GM21526 (cell line): ENCODE measurements at regions not wholly inside any gene's neighbourhood (a gene's known extent, or its start where the extent isn't known, plus 50 kb on each side); places are given as distances from the start of the nearest gene placed in this dataset.

Source experiments
- ATAC-seq: cut with Tn5 transposase; IDR thresholded peaks from one replicate; pipeline ENCODE4 v1.9.1; 2021; ENCODE audit warnings: moderate library complexity; ENCODE audit not compliant: unreplicated experiment, low FRiP score

DNA sequence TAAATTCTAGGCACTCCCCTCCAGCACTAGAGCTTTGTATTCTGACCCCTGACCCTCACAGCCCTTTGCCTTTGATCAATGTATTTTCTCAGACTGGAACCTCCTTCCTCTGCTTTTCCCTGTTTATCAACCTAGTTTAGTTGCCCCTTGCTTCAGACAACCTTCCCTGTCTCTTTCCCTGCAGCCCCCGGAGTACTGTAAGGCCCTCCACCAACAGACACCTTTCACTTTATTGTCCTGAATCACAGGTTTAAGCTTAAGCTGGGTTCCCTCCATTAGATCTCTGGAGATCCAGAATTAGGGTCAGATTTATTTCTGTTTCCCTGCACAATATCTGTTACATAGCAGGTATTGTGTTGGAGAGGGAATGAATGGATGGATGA lies 140.2 kb downstream of the DDX1 start:
- ATAC-seq: peak; percentile 14

DNA sequence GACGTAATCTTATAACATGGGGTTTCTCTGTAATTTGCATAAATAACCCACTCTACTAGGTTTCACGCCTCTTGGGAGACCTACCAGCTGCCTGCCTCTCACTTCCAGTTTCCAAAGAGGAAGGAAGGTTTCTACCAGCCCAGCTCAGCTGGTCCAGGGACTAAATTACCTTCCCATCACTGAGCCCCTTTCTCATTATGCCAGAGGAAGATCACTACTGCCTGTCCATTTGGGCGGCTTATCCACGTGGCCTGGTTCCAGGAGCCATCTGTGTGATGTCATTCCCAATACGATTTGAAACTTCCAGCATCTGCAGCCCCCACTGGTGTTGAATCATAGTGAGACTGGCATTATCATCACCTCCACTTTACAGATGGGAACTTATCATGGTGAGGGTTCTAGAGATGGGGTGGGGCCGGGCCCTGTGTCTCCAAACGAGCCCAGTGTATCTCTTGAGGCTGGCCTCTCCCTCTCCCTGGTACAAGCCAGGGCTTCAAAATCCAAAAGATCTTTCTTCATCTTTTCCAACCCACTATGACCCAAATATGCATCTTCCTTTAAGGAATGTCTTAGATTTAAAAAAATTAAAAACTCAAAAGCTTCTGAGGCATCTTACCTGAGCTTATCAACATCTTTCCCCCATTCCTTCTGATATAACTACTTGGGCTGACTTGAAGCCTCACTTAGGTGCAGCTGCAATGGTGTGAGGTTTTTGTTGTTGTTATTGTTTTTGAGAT lies 140.8 kb downstream of the DDX1 start:
- peak; percentile 99 for ATAC-seq

DNA sequence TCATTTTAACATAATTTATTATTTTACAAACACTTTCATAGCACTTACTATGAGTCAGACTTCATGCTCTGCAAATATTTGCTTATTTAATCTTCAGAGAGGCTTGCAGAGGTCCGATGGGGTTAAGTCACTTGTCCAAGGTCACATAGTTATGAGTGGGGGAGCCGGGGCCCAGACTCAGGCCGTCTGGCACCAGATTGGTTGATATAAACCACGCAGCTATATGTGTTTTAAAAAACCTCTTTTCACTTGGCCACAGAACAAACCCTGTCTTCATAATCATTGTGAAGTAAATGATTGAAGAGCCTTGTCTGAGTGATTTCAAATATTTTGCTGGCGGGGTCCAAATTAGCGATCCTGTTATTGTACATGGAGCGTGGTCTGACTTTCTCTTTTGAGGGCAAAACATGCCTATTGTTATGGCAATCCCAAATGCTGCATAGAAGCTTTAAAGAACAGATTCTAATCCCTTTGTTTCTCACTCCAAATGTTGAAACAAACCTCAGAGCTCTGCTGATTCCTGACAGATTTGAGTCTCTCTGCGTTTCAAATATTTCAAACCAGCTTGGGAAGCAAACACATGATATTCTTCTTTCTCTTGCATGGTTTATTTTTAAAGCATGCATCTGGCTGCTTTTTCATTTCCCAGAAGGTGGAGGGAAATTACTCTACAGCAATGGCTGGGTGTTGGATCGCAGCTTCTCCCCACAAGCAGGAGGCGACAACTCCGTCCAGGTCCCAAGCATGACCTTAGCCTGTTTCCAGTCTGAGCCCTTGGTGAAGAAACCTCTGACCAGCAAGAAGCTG lies 142.4 kb downstream of the DDX1 start:
- no peak for ATAC-seq

DNA sequence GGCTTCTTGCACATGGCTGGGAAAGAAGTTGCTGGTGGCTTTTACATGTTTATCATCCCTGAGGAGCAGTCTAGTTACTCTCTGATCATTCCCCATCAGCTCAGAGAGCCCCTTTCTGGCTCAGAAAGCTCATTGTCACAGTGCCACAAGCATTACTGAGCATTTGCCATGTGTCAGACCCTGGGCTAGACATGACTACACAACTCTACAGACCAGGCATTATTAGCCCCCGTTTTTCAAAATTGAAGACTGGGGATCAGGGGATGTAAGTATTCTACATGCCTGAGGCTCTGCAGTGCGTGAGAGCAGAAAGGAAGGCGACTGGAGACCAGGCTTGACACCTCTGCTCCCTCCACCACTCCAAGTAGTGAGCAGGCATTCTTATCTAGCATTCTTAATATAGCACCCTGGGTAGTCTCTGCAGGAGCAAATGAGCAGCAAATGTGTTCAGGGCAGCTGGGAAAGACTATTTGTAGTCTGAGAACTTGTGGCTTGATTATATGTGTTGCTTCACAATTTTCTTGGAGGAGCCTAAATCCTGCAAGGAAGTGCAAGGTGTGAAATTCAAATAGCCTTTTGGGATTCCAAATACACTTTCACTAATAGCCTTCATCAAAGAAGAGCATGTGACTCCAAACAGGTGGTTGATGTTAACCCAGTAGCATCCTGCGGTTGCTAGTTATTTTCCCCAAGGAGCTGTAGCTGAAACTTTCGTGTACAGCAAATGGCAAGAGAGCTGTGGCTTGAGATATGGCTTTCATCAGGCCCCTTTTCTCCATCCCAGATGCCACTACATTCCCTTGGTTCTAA lies 143.2 kb downstream of the DDX1 start:
- ATAC-seq: no peak

DNA sequence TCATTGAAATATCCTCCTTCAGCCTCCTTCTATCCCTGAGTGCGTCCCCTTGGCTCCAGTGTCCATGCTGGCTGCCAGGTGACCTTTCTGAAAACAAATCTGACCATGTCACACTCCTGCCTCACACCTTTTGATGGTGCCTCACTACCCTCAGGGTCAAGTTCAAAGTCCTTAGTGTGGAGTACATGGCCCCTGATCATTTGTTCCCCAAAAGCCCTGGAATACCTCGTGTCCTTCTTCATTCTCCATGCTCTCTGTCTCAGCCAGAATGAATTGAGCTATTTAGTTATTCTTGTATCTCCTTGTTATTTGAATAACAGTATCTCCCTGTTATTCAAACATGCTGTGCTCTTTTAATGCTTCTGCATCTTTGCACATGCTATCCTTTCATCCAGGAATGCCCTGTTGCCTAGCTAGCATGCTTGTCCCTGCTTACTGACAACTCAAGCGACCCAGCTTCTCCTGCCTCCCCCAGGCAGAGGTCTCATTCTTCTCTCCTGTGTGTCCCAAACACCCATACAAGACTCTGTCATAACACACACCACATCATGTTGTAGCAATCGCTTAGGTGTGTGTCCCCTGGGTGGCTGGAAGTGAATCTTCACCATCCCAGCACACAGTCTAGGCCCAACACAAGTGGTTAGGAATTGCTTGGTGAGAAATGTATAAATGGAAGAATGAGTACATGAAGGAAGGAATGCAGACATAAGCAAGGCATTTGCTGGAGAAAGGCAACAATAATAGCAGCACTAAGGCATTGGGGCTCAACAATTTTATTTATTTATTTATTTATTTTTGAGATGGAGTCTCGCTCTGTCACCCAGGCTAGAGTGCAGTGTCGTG lies 144.0 kb downstream of the DDX1 start:
- ATAC-seq: no peak

DNA sequence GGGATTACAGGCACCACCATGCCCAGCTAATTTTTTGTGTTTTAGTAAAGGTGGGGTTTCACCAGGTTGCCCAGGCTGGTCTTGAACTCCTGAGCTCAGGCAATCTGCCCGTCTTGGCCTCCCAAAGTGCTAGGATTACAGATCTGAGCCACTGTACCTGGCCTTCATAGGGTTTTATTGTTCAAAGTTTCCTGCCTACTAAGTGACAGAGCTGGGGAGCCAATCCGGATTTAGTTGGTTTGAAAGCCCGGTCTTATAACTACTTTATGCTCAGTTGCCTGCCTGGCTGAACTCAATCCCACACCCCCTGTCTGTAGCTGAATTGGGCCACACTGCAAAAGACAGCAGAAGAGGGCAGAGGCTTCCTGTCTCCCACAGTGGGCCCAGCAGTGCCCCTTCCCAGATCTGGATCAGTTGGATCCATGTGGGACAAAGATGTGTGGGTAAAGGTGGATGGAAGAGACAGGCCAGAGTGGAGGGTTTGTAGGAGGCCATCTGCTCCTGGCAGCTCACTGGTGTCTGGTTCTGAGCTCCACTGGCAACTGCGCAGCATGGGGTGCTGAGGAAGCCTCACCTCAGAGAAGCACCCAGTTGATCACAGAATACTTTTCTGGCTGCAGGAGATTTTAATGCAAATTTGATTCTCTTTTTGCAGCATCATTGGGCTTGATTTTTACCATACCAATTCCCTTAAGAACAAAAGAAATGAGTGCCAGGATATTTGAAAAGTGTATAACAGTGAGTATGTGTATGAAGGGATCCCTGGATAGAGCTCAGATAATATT lies 144.9 kb downstream of the DDX1 start:
- ATAC-seq: no peak

DNA sequence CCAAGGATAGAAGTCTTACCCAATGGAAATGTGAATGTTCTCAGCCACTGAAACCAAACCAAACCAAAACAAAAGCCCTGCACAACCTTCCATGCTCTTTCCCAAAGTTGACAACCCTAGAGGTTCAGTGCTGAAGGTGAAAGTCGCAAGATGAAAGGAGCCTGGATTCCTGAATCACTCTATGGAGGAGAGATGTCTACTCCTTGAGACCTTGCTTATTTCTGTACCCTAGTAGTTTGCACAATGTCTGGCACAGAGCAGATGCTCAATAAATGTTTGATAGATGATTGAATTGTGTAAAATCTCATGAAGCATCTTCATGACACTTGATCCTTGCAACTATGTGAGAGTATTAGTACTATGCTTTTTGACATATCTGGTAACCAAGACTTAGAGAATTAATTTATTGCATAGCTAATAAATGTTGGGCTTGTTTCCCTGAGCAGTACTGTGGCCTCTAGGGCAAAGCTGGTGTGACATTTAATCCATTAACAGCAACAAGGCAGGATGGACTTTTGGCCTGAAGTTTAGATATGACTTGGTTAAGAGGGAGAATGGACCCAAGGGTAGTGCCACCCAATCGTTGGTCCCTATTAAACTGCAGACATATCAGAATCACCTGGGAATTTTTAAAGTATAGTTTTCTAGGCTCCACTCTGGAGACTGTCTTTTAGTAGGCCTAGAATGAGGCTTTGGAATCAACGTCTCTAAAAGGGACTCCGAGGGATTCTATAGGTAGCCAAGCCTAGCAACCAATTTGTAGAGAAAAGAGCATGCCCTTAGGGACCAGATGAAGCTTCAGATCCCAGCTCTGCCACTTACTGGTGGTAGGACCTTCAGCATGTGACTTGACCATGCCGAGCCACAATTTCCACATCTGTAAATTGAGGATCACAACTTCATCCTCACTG lies 145.9 kb downstream of the DDX1 start:
- ATAC-seq: no peak

DNA sequence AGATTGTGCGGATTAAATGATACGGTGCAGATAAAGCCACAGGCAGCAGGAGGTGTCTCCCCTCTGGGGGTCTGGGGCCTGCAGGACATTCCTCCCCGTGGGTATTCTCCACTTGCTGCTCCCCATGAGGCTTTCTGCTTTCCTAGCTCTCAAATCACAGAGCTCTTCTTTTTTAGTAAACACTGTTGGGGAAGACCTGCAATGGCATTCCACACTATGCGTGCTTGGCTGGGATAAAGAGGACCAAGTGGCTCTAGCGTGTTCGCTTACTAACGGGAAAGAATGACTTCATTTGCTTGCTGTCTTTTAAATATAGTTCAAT lies 146.5 kb downstream of the DDX1 start:
- ATAC-seq: no peak

DNA sequence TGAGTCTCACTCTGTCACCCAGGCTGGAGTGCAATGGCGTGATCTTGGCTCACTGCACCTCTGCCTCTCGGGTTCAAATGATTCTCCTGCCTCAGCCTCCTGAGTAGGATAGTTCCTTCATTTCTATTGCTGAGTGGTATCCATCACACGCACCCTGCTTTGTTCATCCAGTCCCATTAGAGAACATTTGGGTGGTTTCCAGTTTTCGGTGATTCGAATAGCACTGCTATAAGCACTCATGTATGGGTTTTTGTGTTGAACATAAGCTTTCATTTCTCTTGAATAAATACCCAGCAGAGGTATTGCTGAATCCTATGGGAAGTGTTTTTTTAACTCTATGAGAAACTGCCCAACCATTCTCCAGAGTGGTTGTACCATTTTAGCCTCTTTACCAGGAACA lies 147.3 kb downstream of the DDX1 start:
- no peak for ATAC-seq

DNA sequence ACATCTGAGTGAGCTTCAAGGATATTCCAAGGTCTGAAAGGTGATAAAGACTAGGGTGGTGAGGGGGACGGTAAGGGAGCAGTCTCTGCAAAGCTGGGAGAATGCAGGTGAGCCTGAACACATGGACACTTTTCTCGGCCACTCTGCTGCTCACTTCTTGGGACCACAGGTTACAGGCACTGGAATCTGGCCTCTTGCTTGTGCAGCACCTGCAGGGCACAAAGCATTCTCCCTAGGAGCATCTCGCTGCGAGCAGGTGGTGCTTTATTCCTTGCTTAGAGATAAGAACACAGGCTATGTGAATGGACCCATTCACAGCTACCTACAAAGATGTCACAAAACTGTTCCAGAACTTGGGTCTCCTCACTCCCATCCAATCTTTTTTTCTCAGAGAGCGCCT lies 153.2 kb downstream of the DDX1 start:
- no peak for ATAC-seq

DNA sequence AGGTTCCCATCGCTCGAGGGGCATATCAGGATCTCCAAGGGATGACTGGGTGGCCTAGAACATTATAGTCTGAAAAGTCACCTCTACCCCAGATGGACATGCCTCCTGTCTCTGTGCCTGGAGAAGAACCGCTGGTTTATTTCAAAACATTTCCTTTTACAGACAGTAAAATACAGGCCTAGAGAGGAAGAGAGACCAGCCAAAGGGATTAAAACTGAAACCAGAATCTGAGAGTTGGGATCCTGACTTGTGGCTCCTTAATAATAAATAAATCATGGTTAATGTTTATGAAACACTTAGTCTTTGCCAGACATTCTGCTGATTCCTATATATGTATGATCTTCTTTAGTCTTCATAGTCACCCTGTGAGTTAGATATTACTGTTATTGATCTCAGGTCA lies 153.7 kb downstream of the DDX1 start:
- ATAC-seq: no peak

DNA sequence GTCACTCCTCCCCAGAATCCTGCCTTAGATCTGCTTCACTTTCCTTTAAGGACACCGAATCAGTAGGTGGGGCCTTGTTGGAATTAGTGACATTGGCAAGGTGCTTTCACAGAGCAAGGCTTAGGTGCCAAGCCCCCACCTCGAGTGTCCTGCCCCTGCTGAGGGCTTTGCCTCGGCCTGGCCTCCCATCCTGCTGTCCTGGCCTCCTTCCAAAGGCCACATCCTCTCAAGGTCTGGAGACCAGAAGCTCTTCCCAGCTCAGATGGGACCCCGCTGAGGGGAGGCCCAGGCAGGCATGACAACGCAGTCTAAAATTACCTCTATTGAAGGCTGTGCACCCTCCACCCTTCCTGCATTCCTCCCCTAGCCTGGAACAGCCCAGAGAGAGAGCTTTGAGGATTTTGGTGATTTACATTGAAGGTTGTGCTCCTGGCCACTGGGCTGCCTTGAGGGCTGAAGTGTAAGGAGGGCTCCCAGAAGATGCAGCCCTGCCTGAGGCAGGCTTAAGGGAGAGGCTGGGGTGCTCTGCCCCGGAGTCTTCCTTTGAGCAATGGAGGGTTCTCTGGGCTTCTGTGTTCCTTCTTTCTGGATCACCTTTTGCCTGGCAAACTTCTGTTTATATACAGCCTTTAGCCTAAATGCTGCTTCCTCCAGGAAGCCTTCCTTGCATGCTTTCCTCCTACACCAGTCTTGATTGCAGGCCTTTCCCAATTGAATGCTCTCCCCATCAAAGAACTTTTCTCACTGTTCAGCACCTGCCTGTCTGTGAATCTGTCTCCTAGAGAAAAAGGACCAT lies 154.4 kb downstream of the DDX1 start:
- no peak for ATAC-seq

DNA sequence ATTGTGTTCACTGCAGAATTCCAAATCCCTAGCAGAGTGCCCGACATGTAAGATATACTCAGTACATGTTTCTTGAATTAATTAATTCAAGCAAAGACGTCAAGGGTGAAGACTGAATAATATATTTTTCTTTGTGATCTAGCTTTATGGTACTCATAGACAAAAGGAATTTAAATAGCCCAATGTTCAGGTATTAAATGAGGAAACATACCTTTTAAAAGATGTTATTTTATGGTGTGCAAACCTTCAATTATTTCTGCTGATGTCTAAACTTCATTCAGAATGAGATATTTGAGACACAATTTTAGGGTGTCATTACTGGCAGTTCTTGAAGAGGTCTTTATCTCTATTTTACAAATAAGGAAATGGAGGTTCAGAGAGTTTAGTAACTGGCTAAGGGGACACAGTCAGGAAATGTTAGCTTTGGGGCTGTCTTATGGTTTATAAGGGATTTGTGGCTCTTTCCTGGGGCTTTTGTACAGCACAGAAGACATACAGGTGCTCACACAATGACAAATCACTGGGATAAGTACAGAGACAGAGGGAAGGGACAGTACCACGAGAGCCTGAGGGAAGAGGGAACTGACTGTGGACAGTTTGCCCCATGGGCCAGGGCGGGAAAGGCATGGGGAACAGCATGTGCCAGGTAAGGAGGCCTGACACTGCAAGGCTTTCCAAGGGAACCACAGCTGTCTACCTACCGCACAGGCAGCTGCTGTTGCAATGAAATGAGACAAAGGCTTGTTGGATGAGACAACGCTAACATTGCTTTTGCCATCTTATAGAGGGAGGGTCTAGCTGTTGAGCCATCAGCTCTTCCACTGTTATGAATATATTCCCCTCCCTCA lies 155.3 kb downstream of the DDX1 start:
- no peak for ATAC-seq

DNA sequence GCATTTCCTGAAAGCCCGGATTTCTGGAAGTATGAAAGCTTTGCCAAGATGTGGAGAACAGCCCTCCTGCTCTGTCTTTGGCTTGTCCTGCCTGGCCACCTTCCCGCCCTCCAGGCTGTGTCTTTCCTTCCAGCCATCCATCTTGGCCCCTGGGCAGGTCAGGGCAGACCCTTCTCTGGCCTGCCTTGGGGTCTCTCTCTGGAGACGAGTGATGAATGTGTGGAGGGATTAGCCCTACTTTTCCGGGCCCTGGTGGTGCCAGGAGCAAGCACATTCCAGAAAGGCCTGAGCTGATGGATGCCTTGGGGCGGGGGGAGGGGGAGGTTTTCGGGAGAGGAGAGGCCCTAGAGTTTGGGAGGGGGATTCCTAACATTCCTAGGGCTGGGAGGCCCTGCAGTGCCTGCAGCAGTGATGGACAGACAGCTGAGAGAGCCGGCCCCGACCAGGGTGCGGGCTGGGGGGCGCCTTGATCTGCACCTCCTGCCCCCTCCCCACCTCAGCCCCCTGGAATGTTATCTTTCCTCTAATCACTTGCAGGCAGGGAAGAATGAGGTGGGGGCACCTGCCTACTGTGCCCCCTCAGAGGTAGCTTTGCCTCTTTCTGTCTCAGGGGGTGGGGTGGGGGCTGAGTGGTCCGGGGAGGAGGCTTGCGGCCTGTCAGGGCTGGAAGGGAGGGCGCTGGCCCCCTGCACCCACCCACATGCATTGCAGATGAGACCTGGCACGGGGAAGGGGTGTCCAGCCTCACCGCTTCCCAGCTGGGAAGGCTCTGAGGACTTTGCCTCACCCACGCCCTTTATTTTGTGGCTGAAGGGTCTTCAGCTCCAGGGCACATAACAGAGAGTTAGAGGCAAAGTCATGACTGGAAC lies 156.2 kb downstream of the DDX1 start:
- no peak for ATAC-seq

DNA sequence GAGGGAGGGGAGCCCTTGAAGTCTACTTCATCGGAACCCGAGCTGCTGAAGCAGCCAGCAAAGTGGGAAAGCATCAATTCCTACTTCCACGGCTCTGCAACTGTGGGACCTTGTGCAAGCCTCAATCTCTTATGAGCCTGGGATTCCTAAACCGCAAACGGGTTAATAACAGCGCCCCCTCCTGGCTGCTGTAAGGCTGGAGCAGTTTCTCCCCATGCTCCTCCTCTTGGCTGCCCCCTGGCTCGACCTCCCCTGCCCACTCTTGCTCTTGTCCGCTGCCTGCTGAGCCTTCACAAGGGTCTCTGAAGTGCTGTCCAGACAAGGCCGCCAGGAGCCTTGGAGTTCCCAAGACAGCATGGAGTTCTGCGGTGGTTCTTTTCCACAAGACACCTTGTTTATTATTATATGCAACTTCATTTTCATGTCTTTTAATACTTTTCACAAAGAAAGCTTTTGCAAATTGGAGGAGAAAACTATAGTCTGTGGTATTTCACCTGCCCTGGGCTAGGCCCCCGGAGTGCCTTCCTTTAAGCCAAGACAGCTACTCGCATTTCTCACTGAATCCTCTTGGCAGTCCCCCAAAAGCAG lies 157.2 kb downstream of the DDX1 start:
- no peak for ATAC-seq
